ENCODE measurements at regions not wholly inside any gene's neighbourhood (a gene's known extent, or its start where the extent isn't known, plus 50 kb on each side); places are given as distances from the start of the nearest gene placed in this dataset.
"Not testable (repeated sequence)": the region's sequence is repeated elsewhere in the genome, so short reads cannot be mapped to it uniquely, and the experiment has no call there.

DNA sequence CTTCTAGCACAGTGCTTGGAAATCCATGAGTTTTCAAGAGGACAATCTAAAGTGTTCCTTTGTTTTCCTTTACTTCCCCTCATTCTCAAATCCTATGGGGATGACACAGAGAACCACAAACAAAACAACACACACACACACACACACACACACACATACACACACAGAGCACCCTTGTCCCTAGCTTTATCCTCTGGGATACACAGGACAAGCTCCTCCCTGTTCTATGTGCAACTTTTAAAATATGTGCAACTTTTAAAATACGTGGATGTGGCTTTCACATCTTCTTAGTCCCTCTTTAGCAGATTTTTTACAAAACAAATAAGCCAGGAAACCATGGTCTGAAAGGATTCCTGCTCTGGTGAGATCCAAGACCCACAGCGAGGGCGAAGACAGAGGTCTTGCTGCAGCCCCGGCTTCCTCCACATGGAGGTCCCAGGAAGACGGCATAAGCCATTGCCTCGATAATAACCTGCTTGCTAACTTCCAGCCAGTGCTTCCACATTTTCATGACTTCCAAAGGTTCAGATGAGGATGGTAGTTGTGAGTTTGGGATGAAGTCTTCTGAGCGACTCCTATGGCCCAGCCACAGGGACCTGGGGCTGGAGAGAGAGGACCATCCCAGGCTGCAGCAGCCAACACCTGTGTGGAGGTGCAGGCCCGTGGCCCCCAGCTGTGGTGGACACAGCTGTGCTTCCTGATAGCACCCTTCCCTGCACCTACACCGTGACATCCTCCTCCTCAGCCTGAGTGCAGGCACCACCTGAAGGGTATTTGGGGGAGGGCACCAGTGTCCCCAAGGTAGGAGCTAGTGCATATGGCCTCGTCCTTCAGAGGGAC is 62.8 kb upstream of the CD93 start:
- peak in 1 of 2 donors; percentile 1 for DNase-seq

DNA sequence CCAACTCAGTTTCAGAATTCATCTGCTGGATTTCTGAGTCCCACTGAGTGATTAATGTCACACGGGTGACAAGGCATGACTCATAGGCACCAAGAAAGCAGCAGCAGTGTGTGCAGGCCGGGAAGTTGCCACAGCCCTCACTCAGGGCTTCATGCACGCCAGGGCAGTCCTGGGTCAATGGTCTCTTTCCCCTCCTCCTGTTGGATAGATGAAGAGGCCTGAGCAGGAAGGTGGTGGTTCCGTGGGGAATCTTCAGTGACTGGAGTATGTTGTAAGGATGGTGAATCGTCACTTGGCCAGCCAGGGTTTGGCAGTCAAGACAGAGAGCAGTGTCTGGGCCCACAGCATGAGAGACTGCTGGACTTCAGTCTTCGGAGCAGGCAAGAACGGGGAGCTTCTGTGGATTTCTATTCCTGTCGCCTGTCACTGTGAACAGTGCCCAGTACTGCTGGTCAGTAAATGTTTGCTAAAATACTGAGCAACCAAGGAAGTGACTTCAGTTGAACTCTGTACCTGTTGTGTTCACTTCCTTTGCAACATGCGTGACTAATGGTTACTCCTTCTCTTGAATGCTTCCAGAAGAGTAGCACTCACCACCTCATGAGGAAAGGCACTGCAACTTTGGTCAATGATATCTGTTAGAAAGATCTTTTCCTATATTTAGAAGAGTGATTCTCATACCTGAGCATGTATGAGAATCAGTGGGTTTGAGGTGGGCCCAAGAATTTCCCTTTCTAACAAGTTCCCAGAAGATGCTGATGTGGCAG is 62.0 kb upstream of the CD93 start:
- peak in 1 of 2 donors; percentile 26 for DNase-seq

DNA sequence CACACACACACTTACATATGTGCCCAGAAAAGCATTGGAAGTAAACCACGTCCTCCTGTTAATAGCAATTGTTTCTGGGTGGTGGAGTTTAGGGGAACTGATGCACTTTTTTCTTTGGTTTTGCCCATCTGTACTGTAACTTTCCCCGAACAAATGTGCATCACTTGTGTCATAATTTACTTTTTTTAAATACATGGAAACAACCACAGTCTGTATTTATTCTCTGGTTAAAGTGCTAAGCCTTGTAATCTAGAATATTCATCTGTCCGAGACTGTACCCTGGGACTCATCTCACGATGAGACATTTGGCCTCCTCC is 61.5 kb upstream of the CD93 start:
- DNase-seq, result no peak

DNA sequence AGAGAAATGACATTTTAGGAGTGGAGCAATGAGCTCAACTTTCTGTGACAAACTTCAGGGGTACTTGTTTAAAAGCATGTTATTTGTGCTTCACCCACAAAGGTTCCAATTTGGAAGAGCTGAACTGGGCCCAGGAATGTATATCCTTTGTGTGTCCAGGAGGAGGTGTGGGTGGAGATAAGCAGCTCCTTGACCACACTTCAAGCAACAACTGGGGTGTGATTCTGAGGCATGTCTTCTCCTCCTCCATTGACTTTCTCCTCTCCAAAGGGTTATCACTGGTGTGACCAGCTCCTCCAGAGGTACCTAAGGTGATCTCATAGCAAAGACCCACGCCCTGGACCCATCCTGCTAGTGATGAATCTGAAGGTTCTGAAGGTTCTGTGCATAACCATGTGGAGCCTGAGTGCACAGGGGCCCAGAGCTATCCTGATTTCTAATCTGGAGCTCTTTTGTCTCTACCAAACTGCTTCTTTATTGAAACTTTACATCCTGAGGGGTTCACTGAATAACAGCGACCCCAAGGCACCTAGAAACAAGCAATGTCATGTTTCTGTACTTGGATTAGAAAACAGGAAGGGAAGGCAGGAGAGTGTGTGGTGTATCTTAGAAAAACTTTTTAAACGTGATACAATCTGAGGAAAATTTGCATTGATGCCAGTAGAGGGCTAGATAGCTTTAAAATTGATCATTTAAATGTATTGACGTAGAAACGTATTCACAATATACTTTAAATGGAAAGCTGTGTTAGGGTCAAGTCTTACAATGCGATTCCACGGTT is 60.9 kb upstream of the CD93 start:
- no peak for DNase-seq

GRCh38 chr20:23146181-23146580 is 60.1 kb upstream of the CD93 start:
- no peak for DNase-seq

- no peak for DNase-seq
Measured at GRCh38 chr20:23145281-23145700, 59.2 kb upstream of the CD93 start.

GRCh38 chr20:23144856-23145255 is 58.7 kb upstream of the CD93 start:
- DNase-seq, result no peak

- no peak for DNase-seq
Measured at GRCh38 chr20:23143986-23144690, 58.0 kb upstream of the CD93 start.

- no peak for DNase-seq
Measured at GRCh38 chr20:23143098-23143497, 57.0 kb upstream of the CD93 start.

GRCh38 chr20:23142162-23143050 is 56.3 kb upstream of the CD93 start:
- DNase-seq, result no peak

DNA sequence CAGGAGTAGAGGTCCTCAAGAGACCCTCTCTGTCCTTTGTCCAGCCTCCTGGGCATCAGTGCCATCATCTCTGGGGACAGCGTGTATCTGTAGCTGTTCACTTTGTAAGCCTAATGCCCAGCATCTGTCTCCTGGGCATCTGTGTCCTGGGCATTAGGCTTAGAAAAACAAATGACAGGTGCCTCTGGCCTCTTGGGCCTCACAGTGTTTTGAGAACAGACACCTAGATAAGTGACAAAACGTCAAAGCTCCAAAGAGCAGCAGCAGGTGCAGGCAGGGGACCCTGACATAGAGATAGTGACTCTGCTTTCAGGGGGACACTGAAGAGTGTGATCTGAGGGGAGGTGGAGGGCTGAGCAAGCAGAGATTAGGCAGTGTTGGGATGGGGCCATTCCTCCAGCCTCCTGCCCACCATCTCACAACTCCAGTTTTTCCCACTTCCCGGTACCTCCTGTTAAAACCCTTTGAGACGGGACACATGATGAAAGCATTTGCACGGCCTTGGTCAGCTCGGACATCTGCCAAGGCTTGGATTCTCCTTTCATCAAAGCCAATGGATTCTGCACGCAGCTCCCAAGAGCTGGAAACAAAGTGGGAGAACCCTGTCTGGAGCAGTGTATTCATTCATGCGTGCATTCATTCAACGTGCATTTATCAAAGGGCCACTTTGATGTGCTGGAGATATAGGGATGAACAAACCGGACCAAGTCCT is 55.5 kb upstream of the CD93 start:
- DNase-seq, result no peak

GRCh38 chr20:23140991-23141390 is 54.9 kb upstream of the CD93 start:
- no peak for DNase-seq

- DNase-seq, result not testable (repeated sequence)
Measured at GRCh38 chr20:23139984-23140383, 53.9 kb upstream of the CD93 start.

DNA sequence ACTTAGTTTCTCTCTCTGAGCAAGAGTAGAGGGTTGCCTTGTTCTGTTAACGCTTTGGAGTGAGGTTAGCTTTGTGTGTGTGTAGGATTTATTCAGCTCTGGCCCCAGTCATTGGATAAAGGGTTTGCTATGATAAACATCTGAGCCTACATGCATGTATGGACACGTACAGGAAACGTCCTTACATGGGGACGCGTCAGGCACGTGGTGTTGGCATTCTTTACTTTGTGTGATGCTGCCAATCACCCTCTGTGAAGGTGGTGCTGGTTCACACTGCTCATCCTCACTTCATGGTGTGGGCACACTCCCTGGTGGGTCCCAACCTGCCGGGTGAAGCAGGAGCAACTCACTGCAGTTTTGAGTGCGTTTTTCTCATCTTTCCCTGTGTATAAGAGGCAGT is 53.4 kb upstream of the CD93 start:
- no peak for DNase-seq

DNA sequence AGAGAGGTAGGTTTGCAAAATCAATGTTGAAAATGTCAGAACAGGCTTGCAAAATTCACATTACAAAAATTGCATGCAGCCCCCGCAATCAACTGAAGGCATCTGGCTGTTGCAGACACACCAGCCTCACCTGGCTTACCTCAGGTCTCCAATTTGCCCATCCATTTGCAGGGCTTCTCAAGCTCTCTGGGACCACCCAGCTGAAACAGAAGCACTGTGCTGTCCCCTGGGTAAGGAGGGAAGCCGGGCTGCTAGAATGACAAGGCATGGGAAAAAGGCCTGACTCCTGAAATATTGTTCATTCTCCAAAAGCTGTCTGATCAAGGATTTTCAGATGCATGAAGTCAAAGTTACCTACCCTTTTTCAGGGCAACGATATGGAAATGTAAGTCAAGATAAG is 52.6 kb upstream of the CD93 start:
- no peak for DNase-seq

DNA sequence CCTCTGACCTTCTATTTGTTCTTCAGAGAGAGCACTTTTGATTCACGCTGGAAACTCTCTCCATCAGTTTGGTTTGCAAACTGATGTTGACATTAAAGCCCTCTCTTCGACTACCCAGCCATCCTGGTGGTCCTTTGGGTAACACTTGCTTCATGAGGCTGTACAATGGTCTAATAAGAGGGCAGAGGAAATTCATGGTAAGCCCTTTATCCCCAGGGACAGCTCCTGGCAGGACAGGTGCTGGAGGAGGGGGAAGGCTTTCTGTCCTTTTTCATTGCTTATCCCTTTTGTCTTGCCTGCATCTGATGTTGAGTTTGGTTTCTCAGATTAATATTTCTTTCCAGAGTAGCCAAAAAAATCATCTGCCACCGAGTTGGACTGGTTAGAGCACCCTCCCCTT is 52.1 kb upstream of the CD93 start:
- no peak for DNase-seq

- no peak for DNase-seq
Measured at GRCh38 chr20:23136893-23137745, 51.0 kb upstream of the CD93 start.

DNA sequence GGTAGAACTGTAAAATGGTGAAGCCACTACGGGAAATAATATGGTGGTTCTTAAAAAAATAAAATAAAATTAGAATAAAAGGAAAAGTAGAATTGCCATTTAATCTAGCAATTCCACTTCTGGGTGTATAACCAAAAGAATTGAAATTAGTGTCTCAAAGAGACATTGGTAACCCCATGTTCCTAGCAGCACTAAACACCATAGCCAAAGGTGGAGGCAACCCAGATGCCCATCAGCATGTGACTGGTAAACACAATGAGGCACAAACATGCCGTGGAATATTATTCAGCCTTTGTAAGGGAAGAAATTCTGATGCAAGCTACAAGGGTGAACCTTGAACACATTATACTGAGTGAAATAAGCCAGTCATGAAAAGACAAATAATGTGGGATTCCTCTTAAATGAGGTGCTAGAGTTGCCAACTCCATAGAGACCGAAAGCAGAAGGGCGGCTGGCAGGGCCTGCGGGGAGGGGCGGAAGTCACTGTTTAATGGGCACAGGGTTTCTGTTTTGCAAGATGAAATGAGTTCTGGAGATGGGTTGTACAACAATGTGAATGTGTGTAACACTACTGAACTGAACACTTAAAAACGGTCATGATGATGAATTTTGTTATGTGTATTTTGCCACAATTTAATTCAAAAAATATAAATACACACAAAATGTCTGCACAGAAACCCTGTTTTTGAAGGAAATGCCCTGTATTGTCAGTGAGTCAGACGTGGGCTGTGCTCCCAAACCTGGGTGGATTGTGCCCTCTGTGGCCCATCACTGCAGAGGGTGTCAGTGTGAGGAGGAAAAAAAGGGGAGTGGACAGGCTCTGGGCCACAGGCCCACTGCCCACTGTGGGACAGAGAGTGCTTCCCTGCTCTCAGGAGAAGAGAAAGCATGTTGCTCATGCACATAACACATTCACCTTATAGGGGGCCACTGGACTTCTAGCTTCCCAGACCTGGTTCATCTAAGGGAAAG is 49.6 kb upstream of the CD93 start:
- DNase-seq, result no peak

All from stimulated activated CD4-positive, alpha-beta T cell treated with anti-CD3 and anti-CD28 coated beads, Interleukin-2, amount 100 ng/mL, for 24 hours (primary cell).